NCI-H1105 (cell line): ENCODE measurements at regions not wholly inside any gene's neighbourhood (a gene's known extent, or its start where the extent isn't known, plus 50 kb on each side); places are given as distances from the start of the nearest gene placed in this dataset.
A peak's percentile ranks its signal among the peaks of the same experiment; 100 is the strongest.

Source experiments
- DNase-seq: peaks from one replicate; lab custom pipeline; 2025; lab: John Stamatoyannopoulos, UW

DNA sequence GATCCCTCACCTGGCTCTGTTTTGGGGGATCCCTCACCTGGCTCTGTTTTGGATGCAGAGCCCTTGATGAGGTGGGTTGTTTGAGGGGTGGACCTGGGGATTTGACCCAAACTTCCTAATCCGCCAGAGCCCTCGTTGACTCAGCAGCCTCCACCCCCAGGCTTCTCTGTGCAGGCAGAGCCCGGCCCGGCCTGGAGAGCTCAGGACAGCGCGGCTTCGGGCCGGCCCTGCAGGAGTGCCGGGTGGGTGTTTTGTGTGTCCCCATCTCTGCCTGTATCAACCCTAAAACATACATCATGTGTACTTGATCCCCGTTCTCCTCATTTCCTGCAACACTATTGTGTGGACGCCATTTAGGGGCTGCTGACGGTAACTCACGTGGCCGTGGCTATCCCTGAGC is 124.2 kb downstream of the SIK1 start:
- DNase-seq: no peak

DNA sequence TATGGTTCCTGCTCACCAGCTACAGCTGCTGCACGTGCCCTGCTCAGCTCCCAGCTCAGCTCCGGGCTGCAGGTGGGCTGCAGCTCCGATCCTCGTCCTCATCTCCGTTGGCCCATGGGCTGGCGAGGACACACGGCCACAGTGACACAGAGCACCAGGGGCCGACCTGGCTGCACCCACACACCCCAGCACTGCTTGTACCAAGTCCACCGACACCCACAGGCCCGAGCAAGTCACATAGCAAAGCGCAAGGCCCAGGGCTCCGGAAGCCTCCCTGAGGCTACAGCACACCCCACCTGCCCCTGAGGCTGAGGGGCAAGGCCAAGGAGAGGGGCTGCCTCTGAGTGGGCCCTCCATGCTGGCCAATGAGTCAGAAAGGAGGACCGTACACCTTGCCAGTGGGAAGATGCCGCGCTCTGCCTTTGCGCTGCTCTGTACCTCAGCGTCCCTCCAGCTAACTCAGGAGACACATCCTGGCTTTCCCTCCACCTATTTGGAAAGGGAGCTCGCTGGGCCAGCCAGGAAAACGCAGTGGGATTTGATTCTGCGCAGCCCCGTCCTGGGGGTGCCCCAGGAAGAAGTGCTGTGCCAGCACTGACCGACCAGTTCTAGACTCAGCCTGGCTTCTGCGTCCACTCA is 124.8 kb downstream of the SIK1 start:
- no peak for DNase-seq

DNA sequence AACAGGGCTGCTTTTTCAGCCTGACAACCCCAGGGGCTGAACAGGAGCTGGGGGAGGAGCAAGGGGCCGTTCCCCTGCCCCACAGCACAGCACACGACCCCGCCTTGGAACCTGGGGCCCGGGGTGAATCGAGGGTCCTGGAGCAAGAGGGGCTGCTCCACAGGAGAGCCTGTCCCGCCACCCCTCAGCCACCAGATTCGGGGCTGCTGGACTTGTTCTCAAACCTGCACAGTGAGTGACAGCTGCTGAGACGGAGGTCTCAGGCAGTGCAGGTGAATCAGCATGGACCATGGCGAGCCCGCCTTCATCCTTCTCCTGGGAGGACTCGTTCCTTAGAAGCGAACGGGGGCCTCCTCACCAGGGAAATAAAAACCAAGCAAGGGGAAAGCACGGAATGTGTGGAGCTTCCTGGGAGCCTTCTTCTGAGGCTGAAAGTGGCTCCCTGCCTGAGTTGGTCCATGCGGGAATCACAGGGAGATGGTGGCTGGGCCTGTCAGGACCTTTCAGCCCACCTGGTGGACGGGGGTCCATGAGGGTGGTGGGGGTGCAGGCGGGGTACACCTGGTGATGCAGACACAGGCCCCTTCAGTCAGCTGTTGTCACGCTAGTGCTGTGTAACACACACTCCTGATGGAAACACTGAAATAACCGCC is 125.4 kb downstream of the SIK1 start:
- DNase-seq: no peak

DNA sequence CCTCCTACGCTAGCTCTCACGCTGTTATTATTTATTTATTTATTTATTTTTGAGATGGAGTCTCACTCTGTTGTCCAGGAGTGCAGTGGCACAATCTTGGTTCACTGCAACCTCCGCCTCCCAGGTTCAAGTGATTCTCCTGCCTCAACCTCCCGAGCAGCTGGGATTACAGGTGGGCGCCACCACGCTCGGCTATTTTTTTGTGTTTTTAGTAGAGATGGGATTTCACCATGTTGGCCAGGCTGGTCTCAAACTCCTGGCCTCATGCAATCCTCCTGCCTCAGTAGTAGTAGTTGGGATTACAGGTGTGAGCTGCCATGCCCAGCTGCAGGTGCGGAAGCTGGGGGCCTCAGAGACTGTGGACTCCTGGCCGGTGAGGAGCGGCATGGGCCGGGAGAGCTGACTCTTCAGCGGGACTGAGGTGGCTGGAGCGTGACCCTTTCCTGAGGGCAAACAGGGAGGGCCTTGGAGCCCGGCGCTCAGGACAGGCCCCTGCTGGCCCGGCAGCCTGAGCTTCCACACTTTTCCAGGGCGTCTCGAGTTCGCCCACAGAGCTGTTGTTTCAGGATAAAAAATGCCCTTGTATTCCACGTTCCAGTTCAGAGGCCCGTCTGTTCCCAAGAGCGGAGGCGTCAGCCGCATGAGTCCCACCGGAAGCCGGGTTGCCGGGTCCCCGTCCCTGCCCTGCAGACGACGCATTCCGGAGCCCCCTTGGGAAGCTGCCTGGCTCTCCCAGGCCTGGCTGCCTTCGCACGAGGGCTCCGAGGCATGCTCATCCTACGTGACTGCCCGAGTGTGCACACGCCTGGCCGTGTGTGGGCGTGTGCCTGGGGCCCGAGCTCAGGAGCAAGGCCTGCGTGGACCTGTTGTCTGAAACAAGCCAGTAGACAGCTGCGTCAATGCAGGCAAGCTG is 126.2 kb downstream of the SIK1 start:
- DNase-seq: no peak

DNA sequence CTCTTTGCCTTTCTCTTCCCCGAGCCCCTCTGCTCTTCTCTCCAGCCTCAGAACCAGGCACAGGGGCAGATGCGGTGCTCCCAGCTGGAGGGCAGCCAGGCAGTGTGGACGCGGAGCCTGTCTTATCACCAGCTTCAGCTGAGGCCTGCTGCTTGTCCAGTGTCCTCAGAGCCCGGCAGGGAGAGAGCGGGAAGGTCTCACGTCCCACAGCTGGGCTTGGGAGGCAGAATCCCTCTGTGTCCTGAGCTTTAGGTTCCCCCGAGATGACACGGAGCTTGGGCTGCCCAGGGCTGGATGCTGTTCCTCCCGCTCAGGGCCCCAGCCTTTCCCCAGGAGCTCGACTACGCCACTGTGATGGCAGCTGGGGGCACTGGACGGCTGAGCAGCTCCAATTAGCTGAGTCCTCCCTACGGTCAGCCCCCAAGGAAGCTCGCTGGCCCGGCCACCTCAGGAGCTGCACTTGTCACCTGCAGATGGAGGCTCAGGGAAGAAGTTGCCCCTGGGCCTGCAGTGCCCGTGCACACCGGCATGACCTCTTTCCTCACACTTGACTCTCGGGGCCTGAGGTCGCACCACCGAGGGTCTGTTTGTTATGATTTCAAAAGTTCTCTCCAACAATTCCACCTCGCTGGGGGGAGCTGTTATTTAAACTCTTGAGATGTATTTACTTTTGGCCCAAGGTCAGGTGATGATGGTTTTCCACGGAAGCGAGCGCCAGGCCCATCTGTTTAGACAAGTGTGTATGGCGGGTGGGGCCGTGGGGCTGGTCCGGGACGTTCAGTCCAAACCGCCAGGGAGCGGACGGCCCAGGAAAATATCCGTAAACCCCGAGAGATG is 127.3 kb downstream of the SIK1 start:
- DNase-seq: no peak

DNA sequence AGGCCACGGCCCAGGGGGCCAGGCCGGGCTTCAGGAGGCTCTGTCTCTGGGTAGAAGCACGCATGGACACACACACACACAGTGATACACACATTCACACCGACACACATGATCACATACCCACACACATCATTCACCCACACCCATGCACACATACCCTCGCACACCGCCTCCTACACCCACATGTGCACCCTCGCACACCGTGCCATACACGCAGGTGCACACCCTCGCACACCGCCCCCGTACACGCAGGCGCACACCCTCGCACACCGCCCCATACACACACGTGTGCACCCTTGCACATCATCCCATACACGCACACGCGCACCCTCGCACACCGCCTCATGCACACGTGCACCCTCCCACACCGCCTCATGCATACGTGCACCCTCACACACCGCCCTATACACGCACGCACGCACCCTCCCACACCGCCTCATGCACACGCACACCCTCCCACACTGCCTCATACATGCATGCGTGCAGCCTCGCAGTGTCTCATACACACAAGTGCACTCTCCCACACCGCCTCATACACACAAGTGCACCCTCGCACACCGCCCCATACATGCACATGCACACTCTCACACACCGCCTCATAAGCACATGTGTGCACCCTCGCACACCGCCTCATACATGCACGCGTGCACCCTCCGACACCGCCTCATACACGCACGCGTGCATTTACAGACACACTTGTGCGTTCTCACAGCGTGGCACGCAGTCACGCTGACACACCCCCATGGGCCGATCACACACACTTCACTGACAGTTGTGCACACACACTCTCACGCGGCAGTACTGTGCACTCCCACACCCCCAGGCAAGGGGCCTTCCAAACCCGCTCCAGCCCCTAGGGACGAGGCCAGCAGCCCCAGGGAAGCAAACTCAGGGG is 128.1 kb downstream of the SIK1 start:
- DNase-seq: no peak

DNA sequence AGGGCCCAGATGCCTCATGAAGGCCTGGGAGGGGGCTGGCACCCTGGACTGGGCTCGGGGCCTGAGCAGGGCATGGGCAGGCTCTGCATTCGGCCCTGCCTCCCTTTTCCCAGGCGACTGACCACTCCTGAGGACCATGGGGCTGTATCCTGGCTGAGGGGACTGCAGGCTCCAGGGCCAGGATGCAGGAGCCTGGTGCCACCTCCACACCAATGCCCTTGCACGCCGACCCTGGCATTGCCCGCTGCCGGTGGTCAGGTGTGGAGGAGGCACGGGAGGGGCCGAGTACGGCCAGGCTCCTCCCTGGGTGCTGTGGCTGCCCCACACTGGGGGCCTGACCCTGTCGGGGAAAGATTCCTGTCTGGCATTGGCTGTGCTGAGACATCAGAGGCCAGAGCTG is 128.9 kb downstream of the SIK1 start:
- DNase-seq: no peak

DNA sequence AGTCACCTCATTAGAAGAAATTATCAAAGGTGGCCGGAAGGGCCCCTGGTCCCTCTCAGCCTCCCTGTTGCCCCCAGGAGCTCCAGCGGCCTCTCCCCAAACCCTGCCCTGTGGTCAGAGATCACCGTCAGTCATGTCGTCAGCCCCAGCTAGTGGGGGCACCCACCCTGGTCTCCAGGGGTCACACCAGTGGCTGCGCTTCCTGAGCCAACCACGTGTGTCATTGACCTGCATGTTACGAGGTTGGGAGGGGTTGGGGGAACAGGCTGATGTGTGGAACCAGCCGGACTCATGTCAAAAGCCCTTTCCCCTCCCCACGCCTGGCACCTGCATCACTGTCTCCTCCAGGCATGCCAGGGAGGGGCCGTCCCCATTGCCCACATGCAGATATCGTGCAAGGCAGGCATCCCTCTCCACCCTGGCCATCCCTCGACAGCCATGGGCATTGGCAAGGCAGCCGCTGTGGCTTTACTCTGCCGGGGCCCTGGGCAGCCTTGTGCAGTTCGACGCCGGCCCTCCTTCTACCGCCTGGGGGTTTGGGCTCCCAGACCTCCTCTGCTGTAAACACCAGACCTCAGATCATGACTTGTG is 128.7 kb downstream of the CRYAA start:
- no peak for DNase-seq

DNA sequence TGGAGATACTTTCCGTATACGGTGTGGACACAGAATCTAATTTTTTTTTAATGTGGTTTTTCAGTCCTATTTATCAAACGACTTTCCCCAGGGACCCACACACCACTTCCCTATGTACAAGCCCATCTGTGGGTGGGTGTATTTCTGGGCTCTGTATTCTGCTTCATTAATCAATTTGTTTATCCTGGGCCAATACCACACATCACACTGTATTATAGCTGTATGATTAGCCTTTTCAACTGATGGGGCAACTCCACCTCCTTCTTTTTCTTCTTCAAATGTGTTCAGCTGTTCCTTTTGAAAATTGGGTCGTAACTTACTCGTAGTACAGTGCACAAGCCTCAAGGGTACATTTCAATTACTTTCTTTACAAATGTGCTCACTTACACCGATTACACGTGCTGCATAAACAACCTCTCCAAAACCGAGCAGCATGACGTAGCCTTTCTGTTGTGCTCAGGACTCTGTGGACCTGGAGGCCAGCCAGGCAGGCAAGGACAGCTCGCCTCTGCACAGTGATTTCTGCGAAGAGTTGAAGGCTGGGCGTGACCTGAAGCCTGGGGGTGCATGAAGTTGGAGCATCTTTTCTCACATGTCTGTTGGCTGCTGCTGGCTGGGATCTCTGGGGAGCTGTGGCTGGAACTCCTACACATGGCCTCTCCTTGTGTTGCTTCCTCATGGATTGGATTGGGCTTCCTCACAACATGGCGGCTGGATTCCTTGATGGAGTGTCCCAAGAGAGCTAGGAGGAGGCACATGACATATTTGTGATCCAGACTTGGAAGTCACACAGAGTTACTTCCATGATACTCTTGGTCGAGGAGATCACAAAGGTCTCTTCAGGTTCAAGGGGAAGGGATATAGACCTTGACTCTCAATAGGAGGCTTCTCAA is 126.5 kb downstream of the CRYAA start:
- DNase-seq: no peak

DNA sequence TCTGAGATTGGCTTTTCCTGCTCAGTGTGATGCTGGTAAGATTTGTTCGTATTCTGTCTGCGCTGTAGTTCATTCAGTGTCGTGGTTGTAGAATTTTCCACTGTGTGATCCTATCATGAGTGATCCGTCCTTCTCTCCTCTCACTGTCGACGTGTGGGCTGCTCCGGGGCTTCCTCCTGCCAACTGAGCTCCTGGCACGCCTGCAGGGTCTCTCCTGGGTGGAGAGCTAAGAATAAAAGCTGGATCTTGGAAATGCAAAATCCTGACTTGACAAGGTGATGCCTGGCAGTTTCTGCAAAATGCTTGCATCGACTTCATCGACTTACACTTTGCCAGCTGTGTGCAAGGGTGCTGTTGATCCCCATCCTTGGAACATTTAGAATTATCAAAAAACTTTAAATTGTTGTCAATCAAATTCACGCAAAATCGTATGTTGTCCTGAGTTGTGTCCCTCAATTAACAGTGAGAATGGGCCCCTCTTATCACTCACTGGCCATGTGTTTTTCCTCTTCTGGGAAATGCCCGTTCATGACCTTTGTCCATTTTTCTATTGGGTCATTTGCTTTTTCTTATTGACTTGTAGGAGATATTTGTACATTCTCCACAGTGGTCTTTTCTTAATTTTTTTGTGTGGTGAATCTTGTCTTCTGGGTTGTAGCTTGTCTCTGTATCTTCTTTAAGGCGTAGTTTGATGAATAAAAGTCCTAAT is 125.5 kb downstream of the CRYAA start:
- DNase-seq: no peak

DNA sequence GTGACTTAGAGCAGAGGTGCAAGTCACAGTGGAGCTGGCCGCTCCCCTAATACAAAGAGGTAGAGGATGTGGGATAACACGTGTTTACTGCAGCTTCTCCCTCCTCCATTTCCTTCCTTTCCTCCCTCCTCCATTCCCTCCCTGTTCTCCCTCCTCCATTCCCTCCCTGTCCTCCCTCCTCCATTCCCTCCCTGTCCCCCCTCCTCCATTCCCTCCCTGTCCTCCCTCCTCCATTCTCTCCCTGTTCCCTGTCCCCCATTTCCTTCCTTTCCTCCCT is 124.0 kb downstream of the CRYAA start:
- no peak for DNase-seq

DNA sequence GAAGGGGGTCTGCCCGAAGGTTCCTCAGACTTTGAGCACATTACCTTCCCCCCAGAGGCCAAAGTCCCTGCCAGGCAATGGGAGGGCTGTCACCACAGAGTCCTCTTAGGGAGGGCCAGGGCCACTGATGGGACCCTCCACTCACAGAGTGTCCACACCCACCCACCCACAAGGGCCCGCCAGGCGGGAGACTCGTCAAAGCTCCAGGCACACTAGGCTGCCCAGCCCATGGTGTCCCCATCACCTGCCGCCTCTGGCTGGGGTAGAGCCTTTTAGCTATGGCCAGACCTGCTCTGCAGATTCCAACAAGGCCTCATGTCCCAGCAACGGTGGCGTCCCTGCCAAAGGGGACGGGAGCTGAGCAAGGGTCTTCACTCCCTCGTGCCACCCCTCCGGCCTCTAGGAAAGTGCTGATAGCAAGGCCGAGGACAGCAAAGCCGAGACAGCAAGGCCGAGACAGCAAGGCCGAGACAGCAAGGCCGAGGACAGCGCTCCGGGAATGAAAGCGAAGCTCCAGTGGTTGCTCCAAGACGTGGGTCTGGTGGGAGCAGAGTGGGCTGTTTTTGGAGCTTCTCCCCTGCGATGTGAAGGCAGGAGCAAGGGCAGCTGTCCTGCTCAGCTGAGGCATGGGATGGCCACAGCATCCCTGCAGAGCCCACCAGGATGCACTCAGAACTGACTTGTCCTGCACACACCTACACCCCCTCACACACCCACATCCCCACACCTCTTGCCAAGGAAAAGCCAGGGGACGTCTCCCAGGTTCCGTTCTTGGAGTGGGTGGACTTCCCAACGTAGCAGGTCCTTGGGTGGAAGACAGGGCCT is 123.4 kb downstream of the CRYAA start:
- DNase-seq: no peak

DNA sequence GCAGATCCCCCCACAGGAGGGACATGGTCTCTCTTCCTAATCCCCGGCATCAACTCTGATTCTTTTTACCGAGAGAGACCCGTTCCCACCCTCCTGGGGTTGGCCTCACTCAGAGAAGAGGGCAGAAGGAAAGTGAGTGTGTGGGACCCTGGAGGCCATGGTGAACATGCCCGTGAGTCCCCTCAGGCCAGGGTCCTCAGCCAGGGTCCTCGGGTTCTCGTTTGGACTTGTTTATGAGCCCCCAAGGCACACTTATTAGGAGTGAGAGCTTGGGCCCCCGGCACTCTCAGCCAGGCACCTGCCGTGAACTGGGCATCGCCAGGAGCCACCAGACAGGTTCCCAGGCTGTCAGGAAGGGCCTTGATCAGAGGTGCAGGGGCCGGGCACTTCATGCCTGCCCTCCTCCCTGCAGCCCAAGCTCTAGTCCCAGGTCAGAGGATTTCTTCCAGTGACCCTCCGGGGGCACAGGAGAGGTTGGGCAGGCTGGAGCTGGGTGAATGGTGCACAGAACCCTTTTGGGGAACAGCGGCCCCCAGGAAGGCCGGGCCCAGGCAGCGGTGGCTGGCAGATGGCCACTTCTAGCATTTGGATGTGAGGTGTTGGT is 122.6 kb downstream of the CRYAA start:
- DNase-seq: no peak

DNA sequence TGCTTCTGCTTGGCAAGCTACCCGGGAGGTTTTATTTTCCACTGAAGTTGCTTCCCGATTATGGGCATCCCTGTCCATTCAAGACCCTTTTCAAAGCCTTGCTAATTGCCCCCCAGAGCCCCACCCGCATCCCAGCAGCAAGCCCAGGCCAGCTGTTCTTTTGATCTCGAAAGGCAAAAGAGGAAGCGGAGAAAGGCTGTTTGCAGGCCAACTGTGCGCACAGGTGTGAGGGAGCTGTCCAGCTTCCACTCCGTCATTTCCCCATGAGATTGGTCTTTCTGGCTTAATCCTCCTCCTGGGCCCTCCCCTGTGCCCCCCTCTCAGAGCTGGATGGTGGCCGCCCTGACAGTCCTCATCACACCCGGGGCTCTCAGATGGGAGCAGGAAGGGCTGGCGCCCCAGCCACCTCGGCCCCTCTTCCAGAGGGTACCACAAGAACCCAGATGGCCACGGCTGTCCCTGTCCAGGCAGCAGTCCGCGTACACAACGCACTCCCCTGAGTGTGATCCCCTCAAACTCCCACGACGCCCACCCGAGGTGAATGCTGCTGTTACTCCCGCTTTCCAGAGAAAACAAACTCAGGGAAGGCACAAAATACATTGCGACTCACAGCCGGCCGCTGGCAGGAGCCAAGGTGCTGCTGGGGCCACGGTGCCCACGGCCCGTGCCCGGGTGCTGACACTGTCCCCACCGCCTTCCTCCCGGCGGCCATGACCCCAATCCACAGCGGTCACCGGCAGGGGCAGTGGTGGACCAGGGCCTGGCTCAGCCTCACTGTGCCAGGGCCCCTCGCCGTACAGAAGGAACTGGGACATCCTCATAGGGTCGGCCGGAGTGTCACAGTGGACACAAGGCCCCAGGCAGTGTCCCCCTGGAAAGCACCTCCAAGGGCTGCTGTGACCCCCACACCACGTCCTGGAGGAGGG is 121.9 kb downstream of the CRYAA start:
- DNase-seq: peak; percentile 31

DNA sequence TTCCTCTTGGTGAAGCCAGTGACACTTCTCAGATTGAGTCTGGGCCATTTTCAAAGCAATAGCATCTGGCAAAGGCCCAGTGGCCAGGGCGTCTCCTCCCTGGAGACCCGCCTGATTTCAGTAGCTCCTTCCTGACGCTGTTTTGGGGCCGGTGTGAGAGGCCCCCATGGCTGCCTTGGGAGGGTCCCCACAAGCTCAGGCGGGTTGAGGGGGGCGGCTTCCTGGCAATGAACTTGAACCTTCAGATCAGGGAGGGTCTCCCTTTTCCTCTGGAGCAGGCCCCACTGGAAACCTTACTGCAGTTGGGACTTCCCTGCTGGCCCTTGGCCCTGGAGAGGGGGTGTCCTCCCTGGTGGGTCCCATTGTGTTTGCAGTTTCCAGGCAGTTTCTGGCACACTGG is 121.2 kb downstream of the CRYAA start:
- DNase-seq: no peak

DNA sequence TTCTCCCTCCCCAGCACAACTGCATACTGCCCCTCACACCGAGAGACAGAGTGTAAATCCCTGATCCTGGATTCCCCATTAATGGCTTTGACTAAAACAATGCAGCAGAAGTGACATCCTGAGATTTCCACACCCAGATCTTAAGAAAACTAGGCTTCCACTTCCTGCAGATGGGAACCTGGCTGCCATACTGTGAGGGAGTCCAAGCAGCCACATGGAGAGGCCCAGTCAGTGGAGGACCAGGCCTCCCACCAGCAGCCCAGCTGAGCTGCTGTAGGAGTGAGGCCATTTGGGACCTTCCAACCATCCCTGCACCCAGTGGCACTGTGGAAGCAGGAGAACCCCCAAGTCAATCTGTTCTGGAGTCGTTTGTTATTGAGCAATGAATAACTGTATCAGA is 120.6 kb downstream of the CRYAA start:
- DNase-seq: no peak
